HG03520 (cell line): ENCODE measurements at regions not wholly inside any gene's neighbourhood (a gene's known extent, or its start where the extent isn't known, plus 50 kb on each side); places are given as distances from the start of the nearest gene placed in this dataset.

Experiments used
- ATAC-seq: cut with Tn5 transposase; IDR thresholded peaks from one replicate; pipeline ENCODE4 v1.9.1; 2021; ENCODE audit warnings: mild to moderate bottlenecking, moderate library complexity; ENCODE audit not compliant: unreplicated experiment

- ATAC-seq: no peak
Measured at GRCh38 chr12:126147321-126147720, 1082.1 kb downstream of the AACS start.

GRCh38 chr12:126156806-126157574, 1091.8 kb downstream of the AACS start:
- no peak for ATAC-seq

- ATAC-seq: no peak
Measured at GRCh38 chr12:126157575-126157966, 1092.3 kb downstream of the AACS start.

DNA sequence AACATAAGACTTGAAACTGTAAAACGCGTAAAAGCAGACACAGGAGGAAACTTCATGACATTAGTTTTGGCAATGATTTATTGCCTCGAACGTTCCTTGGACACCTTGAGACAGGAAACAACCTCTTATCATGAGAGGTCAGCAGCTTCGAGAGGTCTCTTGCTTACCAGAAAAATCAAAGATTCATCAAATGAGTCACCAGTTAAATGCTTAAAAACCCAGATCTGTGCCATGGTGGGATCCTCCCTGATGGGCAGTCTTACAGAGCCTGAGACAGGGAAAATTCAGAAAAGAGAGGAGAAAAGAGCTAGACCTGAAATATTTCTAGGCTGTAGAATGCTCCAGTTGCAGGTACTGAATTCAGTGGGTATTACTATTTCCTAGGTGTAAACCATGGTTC, 1093.9 kb downstream of the AACS start:
- no peak for ATAC-seq

GRCh38 chr12:126160912-126161311, 1095.7 kb downstream of the AACS start:
- no peak for ATAC-seq

- ATAC-seq: no peak
Measured at GRCh38 chr12:126163984-126164383, 1098.7 kb downstream of the AACS start.

DNA sequence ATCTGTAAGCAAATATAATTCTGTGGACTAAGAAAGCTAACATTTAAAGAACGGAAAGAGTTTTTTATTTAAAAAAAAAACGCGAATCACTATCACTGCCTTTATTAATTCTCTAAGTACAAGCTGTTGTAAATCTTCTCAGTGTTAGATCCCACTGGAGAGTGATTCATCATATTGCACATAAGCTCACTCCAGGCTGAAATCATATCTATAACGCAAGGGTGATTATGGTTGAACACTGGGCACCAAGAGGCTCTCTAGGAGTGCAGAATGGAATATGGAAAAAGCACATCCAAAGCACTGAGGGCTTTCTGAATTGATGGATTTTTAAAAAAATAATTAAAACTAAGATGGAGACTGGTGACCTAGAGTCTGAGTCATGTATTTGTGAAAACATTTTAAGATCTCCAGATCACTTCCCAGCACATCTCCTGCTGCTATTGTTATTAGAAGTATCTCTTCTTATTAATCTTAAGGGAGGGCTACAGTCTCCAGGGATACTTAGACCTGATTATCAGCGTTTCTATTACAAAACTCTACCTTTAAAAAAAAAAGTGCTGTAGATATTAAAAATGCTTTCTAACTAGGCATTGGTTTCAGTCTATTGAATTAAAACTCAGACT, 1106.8 kb downstream of the AACS start:
- no peak for ATAC-seq

DNA sequence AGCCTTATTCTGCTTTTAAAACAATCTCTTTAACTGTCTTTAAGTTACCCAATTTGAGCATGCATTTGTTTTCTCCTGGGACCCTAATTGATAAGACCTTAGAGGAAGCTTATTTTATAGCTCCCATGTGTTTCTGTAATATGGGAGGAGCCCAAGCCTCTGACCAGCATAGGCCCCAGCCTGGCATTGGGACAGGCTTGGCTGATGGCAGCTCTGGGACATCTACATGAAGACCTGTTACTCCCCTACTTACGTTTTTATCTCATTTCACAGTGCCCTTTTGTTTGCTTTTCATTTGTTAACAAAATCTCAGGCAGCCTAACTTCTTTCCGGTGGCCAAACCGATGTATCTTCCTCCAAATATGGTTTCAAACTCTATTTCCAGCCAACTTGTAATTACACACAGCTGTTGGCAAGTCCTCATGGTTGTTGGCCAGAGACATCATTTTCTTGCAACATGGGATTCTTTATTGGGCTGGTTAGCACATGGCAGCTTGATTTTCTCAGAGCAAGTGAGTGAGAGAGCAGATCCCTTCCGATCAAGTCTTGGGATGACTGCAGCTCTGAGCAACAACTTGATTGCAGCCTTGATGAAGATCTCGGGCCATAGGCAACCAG, 1117.5 kb downstream of the AACS start:
- ATAC-seq: no peak

DNA sequence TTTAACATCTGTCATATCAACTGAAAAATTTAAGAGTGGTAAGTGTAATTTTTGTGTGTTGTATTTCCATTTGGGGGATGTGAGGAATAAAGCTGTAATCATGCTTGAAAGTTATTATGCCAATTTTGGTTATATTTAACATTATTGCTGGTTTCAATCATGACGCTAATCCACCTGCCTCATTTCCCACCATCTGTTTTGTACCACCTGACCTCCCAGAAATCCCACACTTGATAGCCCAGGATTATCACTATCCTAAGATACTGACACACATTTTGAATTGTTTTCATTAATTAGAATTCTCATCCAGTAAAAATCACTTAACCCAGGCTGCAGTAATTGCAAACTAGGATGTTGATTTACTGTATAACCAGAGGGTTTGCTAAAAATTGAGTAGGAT, 1119.8 kb downstream of the AACS start:
- no peak for ATAC-seq

DNA sequence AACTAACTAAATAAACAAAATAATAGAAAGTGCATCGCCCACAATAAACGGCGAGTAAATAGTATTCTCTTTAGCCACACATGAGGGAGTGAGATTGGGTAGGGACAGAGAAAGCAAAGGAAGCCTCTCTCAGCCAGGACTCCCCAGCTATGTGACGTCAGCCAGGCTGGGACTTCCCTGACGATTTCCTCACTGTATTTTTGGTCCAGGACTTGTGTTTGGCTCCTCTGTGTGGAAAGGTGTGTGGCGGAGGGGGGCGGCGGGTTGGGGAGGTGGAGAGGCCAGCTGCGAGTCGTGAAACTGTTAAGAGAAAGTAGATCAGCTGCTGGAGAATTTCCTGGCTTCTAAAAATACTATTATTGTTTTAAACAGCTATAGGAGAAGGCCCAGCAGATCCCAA, 1124.6 kb downstream of the AACS start:
- no peak for ATAC-seq

DNA sequence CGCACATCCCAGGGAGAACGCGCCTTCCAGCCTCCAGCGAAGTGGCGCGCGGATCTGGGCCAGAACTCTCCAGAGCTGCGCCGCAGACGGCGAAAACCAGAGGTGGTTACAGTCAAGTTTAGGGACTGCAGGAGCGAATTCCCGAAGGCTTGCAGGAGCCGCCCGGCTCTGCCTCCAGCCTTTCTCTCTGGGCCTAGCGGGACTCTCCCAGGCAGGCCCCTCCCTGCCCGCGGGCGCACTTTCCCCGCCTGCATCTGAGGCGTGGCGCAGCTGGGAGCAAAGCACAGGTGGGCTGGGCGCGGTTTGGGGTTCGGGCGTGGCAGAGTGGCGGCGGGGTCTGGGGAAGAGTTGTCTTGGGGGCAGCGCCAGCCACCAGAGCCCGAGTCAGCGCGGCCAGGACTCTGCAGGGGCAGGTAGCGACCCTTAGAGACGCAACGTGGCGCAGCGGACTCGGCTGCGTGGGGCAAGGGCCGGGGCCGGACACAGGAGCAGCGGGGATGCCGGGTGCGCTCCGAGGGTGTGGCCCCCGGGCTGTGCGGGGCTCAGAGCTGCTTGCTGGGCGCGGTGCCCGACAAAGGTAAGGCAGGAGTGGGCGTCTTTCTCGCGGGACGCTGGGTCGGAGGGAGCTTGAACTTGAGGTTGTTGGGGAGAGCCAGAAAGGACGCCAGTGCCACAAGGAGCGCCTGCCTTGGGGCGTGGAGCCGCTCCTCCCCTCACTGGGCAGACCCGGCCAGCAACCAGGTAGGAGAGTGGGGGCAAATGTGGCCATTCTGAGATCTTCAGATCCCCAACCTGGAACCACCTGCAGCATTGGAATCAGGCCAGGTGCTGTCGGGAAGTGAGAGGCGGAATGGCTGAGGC, 1126.0 kb downstream of the AACS start:
- ATAC-seq: no peak

GRCh38 chr12:126191949-126192348, 1126.7 kb downstream of the AACS start:
- no peak for ATAC-seq

DNA sequence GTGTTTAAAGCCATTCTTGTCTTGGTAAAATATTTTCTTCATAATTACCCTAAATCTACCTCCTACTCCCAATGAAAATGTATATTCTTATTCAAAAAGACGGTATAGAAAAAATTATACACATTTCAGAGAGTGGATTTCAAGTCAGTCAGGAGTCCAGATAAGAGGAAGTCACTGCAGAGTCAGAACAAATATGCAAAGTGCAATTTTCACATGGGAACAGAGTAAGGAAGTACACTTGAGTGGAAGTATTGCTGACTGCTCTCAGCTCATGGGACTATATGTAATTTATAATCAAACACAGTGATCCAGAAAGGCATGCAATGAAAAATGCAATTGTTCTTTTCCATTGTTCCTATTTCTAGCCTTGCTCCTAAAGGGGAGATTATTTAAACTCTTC, 1128.0 kb downstream of the AACS start:
- no peak for ATAC-seq

DNA sequence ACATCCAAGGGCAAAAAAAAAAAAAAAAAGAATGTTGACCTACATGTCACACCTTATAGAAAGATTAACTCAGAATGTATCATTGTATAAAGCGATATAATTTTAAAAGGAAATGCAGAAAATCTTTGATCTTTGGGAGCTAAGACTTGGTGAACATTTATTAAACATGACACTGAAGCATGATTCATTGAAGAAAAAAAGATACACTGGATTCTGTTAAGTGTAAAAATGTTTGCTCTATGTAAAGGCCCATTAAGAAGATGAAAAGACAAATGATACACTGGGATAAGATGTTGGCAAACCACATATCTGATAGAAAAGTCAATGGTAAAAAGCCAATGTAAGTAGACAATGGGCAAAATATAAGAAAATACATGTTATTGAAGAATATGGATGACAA, 1131.0 kb downstream of the AACS start:
- no peak for ATAC-seq

GRCh38 chr12:126198516-126198915, 1133.3 kb downstream of the AACS start:
- ATAC-seq: no peak

- ATAC-seq: no peak
Measured at GRCh38 chr12:126198966-126199692, 1133.9 kb downstream of the AACS start.

DNA sequence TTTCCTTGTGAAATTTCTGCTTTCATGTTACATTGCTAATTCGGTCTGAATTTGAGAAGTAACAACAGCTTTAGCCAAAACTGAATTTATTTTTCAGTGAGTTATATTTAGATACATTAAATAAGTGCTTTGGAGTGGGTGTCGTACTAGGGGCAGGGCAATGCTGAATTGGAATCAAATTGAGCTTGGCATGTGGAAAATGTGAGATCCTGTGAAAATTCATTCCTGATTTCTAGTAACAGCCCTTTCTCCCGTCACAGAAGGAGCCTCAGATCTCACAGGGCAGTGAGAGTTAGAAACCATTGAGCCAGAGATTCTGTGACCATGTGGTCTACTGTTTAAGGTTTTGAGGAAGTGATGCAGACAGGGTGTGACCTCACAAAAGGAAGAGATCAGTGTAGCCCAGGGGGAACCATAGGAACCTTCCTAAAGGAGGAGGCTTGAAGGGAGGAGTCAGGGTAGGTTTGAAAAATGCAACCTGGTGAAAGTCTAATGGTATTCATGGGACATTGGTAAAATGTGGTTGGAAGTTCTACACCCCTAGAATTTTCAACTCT, 1136.8 kb downstream of the AACS start:
- no peak for ATAC-seq

DNA sequence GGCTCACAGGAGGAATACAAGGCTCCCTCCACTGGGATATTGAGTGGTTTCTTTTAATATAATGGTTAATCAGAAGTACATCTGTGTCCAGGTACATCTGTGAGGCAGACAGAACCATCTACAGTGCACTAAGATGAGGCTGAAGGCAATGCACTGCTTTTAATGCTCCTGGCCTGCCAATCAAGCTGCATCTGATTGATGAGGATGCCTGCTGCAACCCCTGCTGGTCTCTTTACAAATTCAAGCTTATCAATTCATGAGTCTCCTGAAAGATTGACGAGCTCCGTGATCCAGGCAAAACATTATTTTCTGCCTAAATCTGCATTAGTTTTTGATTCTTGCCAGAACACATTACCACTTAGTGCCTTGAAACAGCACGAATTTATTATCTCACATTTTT, 1139.1 kb downstream of the AACS start:
- ATAC-seq: no peak

DNA sequence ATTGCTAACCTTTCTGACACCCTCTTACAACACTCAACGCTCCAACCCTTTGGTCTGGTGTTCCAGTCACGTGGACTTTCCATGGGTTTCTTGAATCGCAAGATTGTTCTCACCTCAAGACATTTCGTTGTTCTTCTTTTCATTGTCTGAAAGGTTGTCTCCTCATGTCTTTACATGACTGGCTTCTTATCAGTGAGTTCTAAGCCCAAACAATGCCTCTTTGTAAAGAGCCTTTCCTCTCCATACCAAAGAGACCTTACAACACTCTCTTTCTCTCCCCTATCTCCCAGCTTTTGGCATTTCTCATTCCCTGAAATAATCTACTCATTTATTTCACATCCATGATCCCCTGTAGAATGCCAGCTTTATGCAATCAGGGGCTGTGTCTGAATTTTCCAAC, 1144.8 kb downstream of the AACS start:
- ATAC-seq: no peak

- ATAC-seq: no peak
Measured at GRCh38 chr12:126210448-126210847, 1145.2 kb downstream of the AACS start.
